ENCODE measurements at regions not wholly inside any gene's neighbourhood (a gene's known extent, or its start where the extent isn't known, plus 50 kb on each side); places are given as distances from the start of the nearest gene placed in this dataset.

- TF ChIP-seq CTCF (IDR thresholded peaks at IDR 0.05) (no peak; the same call in 1 of the 2 replicates), ZNF232 (CRISPR knock-in tag; IDR thresholded peaks at IDR 0.05) (no peak)
These were observed 324.0 kb upstream of the TBL1XR1 start for GRCh38 chr3:177521305-177521704.
